Fibroblast of lung (primary cell): ENCODE measurements at regions not wholly inside any gene's neighbourhood (a gene's known extent, or its start where the extent isn't known, plus 50 kb on each side); places are given as distances from the start of the nearest gene placed in this dataset.

ENCODE experiments used
- CTCF ChIP-seq, 2 donors: IDR thresholded peaks in 1 of 2; conservative IDR thresholded peaks in 1 of 2; 1 replicate in 1 of 2; 2 replicates in 1 of 2; pipeline ENCODE4 v1.5.1; 2011 to 2012; ENCODE audit warnings: low read length in 2 of 2, control low read depth in 1 of 2, inconsistent platforms in 1 of 2, low read depth in 1 of 2, mild to moderate bottlenecking in 1 of 2
- EZH2 ChIP-seq: IDR thresholded peaks from 2 replicates; pipeline ENCODE4 v1.5.1; 2012; ENCODE audit warnings: low read length, control low read depth, mild to moderate bottlenecking; ENCODE audit errors: missing control alignments

GRCh38 chr3:18019161-18019495 lies 276.7 kb upstream of the TBC1D5 start:
- TF ChIP-seq CTCF (conservative IDR thresholded peaks at IDR 0.05 in 1 of 2, IDR thresholded peaks at IDR 0.05 in 1 of 2; ENCODE audit: low read depth in 1 of 2, low read length in 2 of 2) (no peak), EZH2 (no peak)
